ENCODE measurements at regions not wholly inside any gene's neighbourhood (a gene's known extent, or its start where the extent isn't known, plus 50 kb on each side); places are given as distances from the start of the nearest gene placed in this dataset.

DNA sequence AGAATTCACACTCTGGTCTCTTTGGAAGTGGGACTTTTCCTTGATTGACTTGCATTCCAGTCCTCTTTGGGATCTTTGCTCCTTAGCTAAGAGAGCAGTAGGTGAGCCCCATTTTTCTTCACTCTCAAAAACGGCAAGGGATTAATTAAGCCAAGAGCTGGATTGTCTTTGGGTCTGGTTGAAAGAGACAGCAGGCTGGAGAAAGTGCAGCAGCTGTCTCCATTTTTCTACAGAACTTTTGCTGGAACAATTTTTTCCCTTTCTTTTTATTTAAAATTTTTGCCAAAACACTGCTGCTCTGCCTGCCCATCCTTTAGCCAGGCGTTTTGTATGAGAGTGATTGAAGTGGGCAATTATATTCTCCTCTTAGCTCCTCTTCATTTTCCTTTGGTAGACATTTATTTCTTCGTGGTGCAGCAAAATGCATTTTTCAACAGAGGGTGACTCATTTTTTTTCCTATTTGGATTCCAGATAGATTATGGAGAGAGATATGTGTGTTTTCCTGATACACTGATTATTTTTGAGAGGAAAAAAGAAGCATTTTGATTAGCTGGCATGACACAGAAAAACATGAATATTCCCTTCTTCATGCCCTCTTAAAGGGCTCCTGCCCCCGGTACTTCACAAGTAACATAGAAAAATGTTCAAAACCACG lies 371.2 kb upstream of the NBEA start:
- no peak for TF ChIP-seq POLR2A (IDR thresholded peaks at IDR 0.05)
- TF ChIP-seq, protein P1, sequence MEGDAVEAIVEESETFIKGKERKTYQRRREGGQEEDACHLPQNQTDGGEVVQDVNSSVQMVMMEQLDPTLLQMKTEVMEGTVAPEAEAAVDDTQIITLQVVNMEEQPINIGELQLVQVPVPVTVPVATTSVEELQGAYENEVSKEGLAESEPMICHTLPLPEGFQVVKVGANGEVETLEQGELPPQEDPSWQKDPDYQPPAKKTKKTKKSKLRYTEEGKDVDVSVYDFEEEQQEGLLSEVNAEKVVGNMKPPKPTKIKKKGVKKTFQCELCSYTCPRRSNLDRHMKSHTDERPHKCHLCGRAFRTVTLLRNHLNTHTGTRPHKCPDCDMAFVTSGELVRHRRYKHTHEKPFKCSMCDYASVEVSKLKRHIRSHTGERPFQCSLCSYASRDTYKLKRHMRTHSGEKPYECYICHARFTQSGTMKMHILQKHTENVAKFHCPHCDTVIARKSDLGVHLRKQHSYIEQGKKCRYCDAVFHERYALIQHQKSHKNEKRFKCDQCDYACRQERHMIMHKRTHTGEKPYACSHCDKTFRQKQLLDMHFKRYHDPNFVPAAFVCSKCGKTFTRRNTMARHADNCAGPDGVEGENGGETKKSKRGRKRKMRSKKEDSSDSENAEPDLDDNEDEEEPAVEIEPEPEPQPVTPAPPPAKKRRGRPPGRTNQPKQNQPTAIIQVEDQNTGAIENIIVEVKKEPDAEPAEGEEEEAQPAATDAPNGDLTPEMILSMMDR (IDR thresholded peaks at IDR 0.05), result no peak
- peaks cover 0 to 5% of the 10 kb centered on the region in 2 donors for H3K4me1 ChIP-seq
- no peaks in the 10 kb centered on the region for H3K27me3 ChIP-seq
- H3K4me3 ChIP-seq (replicated peaks in 1 of 3), result no peak overlapping the region
- no peak overlapping the region for H3K27ac ChIP-seq
- intact Hi-C loops (cut with DNase I), result no loop called here
- 56 to 62% methylated on average over 5 of the region's 5 CpGs for WGBS, 2 donors
- no peak for DNase-seq
- no peaks in the 10 kb centered on the region for H3K36me3 ChIP-seq
- no peaks in the 10 kb centered on the region for H3K9me3 ChIP-seq

DNA sequence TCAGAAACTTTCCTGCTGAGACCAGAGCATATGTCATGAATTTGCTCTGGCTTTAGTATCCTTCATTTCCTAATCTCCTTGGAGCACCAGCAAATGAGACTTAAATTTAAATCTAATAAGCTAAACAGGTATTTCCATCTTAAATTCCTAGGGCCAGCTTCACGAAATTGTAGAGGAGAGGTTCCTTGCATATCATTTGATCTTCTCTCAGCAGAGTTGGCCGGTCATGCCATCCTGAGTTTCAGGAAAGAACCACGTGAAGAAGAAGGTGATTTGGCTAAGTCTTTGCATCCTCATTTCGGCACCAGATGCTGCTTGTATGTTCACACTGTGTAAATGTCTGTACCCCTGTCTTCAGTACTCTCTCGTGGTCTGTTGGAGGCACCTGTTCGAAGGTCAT lies 370.4 kb upstream of the NBEA start:
- 87 to 93% methylated on average over 6 of the region's 6 CpGs for whole genome bisulfite sequencing, 2 donors
- no peaks in the 10 kb centered on the region for H3K36me3 ChIP-seq
- TF ChIP-seq, protein P1 (IDR thresholded peaks at IDR 0.05), result no peak
- TF ChIP-seq POLR2A (IDR thresholded peaks at IDR 0.05), result no peak
- no peak overlapping the region for H3K27ac ChIP-seq
- no peaks in the 10 kb centered on the region for H3K27me3 ChIP-seq
- no peak for DNase-seq
- H3K9me3 ChIP-seq, result no peaks in the 10 kb centered on the region
- no peak overlapping the region for H3K4me3 ChIP-seq (replicated peaks in 1 of 3)
- peaks cover 0 to 5% of the 10 kb centered on the region in 2 donors for H3K4me1 ChIP-seq
- intact Hi-C loops (cut with DNase I), result no loop called here

DNA sequence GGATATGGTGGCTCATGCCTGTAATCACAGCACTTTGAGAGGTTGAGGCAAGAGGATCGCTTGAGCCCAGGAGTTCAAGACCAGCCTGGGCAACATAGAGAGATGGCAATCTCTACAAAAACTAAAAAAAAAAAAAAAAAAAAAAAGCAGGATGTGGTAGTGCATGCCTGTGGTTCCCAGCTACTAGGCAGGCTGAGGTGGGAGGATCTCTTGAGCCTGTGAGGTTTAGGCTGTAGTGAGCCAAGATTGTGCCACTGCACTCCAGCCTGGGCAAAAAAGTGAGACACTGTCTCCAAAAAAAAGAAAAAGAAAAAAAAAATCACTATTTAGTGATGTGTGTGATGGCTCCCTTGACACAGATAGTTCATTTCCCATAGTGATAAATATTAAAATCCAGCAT lies 365.0 kb upstream of the NBEA start:
- H3K4me3 ChIP-seq (replicated peaks in 1 of 3), result no peak overlapping the region
- intact Hi-C loops (cut with DNase I), result no loop called here
- H3K27ac ChIP-seq, result no peak overlapping the region
- H3K9me3 ChIP-seq, result no peaks in the 10 kb centered on the region
- no peaks in the 10 kb centered on the region for H3K27me3 ChIP-seq
- H3K36me3 ChIP-seq, result no peaks in the 10 kb centered on the region
- no peaks in the 10 kb centered on the region for H3K4me1 ChIP-seq
- TF ChIP-seq POLR2A (IDR thresholded peaks at IDR 0.05), result no peak
- TF ChIP-seq, protein P1 (IDR thresholded peaks at IDR 0.05), result no peak
- DNase-seq, result no peak
- 89 to 100% methylated on average over 1 of the region's 1 CpG for WGBS, 2 donors

DNA sequence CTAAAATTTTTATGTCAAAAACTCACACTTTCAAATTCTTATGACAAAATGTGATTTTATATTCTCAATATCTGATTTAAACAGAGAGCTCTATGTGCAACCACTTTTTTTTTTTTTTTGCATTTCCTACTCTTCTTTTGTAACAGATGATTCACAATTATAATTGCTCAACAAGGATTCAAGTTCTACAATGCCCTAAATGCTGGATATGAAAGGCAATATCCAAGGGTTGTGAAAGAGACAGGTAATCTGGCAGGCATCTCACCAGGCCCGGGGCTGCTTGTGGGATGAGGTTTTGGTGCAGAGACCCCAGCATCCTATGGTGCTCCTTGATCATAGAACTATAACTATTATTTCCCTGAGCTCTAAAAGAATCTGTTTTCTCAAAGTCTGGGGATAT lies 363.6 kb upstream of the NBEA start:
- Histone ChIP-seq H3K27ac (no peak overlapping the region), H3K4me3 (replicated peaks in 1 of 3) (no peak overlapping the region), H3K9me3 (no peaks in the 10 kb centered on the region), H3K27me3 (no peaks in the 10 kb centered on the region), H3K36me3 (no peaks in the 10 kb centered on the region), H3K4me1 (peaks cover 0 to 8% of the 10 kb centered on the region in 2 donors)
- no peak for TF ChIP-seq POLR2A (IDR thresholded peaks at IDR 0.05)
- TF ChIP-seq, protein P1 (IDR thresholded peaks at IDR 0.05), result no peak
- WGBS, 2 donors, result 89 to 96% methylated on average over 1 of the region's 1 CpG
- no peak for DNase-seq
- intact Hi-C loops (cut with DNase I), result no loop called here

DNA sequence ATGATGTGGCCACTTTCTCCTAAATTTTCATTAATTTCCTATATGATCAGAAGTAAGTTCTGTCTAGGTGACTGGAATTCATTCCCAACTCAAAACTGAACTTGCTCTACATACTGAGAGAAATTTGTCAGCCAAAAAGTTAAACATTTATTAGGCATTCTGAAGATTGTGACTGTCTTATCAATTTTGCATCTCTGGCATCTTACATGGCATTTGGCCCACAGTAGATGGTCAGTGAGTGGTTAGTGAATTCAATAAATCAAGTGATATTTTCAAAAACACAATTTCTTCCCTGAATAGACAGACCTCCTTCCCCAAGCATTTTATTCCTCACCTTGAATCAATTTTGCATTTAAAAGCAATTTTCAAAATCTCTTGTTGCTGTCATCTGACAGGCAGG lies 363.2 kb upstream of the NBEA start:
- no peak for TF ChIP-seq POLR2A (IDR thresholded peaks at IDR 0.05)
- TF ChIP-seq, protein P1 (IDR thresholded peaks at IDR 0.05), result no peak
- Histone ChIP-seq H3K4me1 (peaks cover 0 to 9% of the 10 kb centered on the region in 2 donors), H3K9me3 (no peaks in the 10 kb centered on the region), H3K4me3 (replicated peaks in 1 of 3) (no peak overlapping the region), H3K27me3 (no peaks in the 10 kb centered on the region), H3K36me3 (no peaks in the 10 kb centered on the region), H3K27ac (no peak overlapping the region)
- intact Hi-C loops (cut with DNase I), result no loop called here
- DNase-seq, result no peak

Measured in thyroid gland (tissue), 4 donors.